ENCODE measurements at regions not wholly inside any gene's neighbourhood (a gene's known extent, or its start where the extent isn't known, plus 50 kb on each side); places are given as distances from the start of the nearest gene placed in this dataset.

DNA sequence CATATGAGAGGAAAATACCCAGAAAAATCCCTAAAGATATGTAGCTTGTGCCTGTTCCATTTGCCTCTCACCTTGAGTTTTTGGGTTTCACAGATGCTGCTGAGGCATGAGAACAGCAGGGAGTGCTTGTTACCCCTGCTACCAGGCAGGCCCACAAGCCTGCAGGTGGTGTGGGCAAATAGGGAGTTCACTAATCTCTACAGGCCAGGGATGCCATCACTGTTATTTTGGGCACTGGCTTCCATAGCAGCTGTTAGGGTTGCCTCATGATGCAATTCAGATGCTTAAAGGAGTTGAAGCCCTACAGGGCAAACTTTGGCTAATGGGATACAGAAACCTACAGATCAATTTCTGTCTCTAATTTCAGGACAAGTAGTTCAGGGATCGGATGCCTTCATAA is 873.5 kb downstream of the OTOL1 start:
- TF ChIP-seq NKX3-1 (CRISPR knock-in tag; IDR thresholded peaks at IDR 0.05) (no peak), ZNF569 (CRISPR knock-in tag; IDR thresholded peaks at IDR 0.05; ENCODE audit: borderline replicate concordance) (no peak), ZNF780A (CRISPR knock-in tag; IDR thresholded peaks at IDR 0.05) (no peak), BHLHE40 (IDR thresholded peaks at IDR 0.05; ENCODE audit: low read length) (no peak), ZNF317 (CRISPR knock-in tag; IDR thresholded peaks at IDR 0.05) (no peak), SMC3 (IDR thresholded peaks at IDR 0.05; ENCODE audit: low read length) (no peak), MXI1 (IDR thresholded peaks at IDR 0.05; ENCODE audit: borderline replicate concordance, low read depth, low read length) (no peak), NFIC (IDR thresholded peaks at IDR 0.05; ENCODE audit: low read length) (no peak), EZH2 (conservative IDR thresholded peaks at IDR 0.05; ENCODE audit: low read depth, low read length) (no peak), U2AF2 (IDR thresholded peaks at IDR 0.05; ENCODE audit: low read depth, low read length) (no peak)
- TF ChIP-seq, protein P1, sequence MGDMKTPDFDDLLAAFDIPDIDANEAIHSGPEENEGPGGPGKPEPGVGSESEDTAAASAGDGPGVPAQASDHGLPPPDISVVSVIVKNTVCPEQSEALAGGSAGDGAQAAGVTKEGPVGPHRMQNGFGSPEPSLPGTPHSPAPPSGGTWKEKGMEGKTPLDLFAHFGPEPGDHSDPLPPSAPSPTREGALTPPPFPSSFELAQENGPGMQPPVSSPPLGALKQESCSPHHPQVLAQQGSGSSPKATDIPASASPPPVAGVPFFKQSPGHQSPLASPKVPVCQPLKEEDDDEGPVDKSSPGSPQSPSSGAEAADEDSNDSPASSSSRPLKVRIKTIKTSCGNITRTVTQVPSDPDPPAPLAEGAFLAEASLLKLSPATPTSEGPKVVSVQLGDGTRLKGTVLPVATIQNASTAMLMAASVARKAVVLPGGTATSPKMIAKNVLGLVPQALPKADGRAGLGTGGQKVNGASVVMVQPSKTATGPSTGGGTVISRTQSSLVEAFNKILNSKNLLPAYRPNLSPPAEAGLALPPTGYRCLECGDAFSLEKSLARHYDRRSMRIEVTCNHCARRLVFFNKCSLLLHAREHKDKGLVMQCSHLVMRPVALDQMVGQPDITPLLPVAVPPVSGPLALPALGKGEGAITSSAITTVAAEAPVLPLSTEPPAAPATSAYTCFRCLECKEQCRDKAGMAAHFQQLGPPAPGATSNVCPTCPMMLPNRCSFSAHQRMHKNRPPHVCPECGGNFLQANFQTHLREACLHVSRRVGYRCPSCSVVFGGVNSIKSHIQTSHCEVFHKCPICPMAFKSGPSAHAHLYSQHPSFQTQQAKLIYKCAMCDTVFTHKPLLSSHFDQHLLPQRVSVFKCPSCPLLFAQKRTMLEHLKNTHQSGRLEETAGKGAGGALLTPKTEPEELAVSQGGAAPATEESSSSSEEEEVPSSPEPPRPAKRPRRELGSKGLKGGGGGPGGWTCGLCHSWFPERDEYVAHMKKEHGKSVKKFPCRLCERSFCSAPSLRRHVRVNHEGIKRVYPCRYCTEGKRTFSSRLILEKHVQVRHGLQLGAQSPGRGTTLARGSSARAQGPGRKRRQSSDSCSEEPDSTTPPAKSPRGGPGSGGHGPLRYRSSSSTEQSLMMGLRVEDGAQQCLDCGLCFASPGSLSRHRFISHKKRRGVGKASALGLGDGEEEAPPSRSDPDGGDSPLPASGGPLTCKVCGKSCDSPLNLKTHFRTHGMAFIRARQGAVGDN (CRISPR knock-in tag; IDR thresholded peaks at IDR 0.05): no peak

Data from HepG2 (cell line).